DOHH2 (cell line): ENCODE measurements at regions not wholly inside any gene's neighbourhood (a gene's known extent, or its start where the extent isn't known, plus 50 kb on each side); places are given as distances from the start of the nearest gene placed in this dataset.

ENCODE experiments used
- CTCF ChIP-seq: fragments of 200-600 bp; sonication (generic); IDR thresholded peaks from one replicate; pipeline ENCODE4 v1.5.1; 2014; ENCODE audit warnings: antibody characterized with exemption, mild to moderate bottlenecking, low read depth, low read length; ENCODE audit not compliant: poor library complexity, severe bottlenecking
- EZH2phosphoT487 ChIP-seq: fragments of 200-600 bp; sonication (generic); IDR thresholded peaks from 2 replicates; pipeline ENCODE4 v1.6.1; 2017; ENCODE audit warnings: borderline replicate concordance, mild to moderate bottlenecking, antibody characterized with exemption, low read length, moderate library complexity, mixed read lengths

DNA sequence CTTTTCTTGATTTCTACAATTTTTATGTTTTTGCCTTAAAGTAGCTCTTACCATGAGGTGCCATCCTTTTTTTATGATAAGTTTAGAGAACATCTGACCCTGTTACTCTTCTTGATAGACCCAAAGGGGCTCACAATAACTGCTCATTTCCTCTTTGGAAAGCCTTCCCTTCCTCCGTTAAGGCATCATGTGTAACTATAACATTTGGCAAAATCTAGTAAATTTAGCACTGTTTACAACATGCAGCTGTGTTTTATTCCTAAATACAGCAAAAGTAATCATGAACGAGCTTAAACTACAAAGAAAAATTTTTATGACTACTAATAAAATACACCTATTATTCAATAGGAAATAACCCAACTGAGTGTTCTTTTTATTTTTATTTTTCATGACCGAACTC is 705.1 kb downstream of the MAT2B start:
- no peak for TF ChIP-seq CTCF
- no peak for TF ChIP-seq EZH2phosphoT487
